Endothelial cell of hepatic sinusoid (primary cell): ENCODE measurements at regions not wholly inside any gene's neighbourhood (a gene's known extent, or its start where the extent isn't known, plus 50 kb on each side); places are given as distances from the start of the nearest gene placed in this dataset.

Source experiments
- in situ Hi-C: cut with HindIII; loops from 2 replicates; pipeline ENCODE4 v1.10.0; 2017; ENCODE audit warnings: low sequenced_read_pairs

DNA sequence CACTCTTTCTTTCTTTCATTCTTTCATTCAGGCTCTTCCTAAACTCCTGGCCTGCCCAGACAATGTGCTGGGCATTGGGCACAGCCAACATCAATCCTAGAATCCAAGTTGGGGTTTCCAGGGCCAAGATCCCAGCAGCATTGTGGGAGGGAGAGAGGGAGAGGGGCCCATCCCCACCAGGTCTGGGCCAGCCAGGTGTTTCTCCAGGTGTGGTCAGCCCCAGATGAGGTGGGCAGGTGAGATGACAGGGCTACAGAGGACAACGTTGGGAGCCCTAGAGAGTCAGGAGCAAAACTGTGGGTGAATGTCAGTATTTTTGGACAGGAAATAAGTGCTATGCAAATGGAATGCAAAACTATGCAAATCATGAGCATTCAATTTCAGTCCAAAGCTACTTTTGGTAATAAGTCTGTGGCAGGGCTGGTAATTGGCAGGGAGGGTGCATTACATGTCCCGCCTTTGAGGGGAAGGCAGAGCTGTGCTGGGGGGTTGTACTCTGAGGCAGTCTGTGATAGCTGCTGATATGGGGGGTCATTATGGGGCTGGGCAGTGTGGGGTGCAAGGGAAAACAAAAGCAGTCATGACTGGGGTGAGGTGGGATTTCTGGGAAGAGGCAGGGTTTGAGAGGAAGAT lies 139.9 kb upstream of the IGSF21 start:
- in situ Hi-C loops = no loop called here

DNA sequence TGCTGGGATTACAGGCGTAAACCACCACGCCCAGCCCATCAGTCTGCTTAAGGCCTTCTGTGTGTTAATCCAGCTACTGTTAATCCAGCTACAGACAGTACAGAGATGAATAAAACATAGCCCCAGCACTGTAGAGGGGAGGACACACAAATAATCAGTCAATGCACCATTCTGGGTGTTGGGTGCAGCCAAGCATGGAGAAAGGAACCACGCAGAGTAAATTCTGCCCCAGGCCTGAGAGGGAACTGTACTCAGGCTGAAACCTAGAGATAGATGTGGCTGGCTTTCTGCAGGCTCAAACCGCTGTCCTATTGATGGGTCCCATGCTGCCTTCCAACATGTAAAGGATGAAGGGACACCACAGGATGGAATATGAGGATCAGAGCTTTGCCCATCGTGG lies 136.8 kb upstream of the IGSF21 start:
- in situ Hi-C loops = no loop called here

DNA sequence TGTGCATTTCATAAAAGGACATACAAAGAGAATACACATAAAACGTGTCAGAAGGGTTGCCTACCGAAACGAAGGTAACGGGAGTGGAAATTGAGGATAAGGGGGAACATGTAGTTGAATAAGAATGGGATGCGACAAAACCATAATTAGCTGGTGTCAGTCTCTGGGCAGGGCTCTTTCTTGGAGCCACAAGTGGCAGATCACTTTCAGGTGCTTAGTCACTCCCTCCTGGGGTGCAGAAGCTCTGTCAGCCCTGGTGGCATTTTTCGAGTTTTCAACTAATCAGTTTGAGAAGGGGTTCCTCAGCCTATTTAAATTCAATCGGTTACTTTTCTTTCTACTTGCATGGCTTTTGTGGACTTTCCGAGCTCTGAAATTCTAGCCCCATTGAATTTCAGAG lies 133.9 kb upstream of the IGSF21 start:
- in situ Hi-C loops = no loop called here

DNA sequence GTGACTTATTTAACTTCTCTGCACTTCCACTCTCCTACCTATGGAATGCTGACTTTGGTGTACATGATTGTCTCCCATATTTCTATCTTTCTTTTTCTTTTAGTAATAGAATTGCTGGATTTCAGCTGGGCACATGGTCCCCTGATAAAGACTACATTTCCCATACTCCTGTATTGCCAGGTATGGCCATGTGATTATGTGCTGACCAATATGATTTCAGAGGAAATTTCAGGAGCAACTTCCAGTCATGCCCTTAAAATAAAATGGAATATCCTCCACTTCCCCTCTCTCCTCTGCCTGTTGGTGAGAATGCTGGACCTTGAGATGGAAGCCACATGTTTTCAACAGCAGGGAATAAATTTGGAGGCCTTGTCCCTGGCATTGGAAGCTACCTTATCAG lies 130.7 kb upstream of the IGSF21 start:
- in situ Hi-C loops = no loop called here

DNA sequence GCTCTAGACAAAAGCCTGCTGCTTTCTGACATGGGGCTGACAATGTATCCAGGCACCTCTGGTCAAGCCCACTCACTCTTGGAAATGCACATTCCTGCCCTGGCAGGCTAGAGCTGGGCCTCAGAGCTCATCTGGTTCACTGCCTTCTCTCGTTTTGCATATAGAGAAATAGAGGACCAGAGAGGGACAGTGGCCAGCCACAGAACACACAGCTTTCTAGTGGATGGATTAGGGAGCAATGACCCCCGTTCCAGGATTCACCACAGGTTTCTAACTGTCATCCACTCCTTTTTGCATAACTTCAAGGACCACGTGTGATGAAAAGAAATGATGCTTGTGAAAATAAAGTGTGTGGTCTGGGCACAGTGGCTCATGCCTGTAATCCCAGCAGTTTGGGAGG lies 129.6 kb upstream of the IGSF21 start:
- in situ Hi-C loops = no loop called here

DNA sequence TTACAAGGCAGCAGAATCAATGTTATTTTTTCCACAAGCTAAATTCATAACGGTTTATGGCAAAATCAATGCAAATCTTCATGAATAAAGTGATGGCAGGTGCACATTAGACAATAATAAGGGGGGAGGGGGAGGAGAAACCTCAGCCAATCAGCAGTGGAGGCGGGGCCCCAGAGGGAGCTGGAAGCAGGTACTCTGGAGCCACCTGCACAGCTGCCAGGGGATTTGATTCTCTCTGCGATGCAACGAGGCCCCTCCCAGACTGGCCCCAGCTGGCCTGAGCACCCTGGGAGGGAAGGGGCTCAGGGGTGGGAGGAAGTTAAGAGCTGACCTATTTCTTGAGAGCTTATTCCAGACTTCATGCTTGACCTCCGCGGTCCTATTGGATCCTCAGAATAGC lies 127.8 kb upstream of the IGSF21 start:
- in situ Hi-C loops = no loop called here

DNA sequence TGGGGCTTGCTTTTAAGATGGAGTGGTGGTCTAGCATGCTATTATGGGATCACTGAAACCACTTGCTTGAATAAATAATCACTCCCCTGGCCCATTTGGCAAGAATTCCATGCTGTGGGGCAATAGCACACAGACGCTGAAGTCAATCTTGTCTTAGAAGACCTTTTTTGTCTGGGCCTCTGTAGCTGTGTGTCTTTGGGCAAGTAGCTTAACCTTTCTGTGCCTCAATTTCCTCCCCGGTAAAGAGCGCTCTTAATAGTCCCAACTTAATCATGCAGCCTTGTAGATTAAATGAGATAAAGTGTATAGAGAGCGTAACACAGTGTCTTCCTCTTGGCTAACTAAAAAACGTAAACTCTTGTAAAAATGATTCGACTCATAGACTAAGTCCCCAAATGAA lies 125.4 kb upstream of the IGSF21 start:
- in situ Hi-C loops = no loop called here

DNA sequence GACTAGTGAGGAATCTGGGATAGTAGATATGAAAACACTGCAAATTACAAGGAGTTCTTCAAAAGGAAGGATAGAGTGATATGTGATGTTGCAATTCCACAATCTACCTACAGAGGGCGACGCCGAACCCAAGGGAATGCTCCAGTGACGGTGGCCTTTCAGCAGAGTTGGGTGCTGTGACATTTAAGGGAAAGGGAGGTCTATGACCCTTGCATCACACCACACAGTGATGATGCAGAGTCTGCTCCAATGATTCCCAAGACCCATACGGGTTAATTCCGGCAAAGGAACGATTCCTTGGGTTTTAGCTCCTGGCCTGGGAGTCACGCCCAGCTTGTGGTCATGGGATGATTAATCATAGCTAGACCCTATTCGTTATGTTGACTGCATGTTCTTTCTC lies 123.0 kb upstream of the IGSF21 start:
- in situ Hi-C loops = no loop called here

DNA sequence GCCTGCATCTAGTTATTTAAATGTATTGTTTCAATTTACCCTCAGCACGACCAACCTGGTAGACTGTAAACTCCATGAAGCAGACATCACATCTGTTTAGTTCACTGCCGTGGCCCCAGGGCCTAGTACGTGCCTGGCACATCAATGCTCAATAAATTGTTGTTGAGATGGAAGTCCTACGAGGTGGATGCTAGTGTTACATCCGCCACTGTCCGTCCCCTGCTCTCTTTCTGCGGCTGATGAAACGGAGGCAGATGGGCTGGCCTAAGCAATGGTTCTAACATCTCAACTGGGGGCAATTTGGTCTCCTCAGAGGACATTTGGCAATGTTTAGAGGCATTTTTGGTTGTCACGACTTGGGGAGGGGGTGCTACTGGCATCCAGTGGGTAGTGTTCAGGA lies 121.4 kb upstream of the IGSF21 start:
- in situ Hi-C loops = no loop called here

DNA sequence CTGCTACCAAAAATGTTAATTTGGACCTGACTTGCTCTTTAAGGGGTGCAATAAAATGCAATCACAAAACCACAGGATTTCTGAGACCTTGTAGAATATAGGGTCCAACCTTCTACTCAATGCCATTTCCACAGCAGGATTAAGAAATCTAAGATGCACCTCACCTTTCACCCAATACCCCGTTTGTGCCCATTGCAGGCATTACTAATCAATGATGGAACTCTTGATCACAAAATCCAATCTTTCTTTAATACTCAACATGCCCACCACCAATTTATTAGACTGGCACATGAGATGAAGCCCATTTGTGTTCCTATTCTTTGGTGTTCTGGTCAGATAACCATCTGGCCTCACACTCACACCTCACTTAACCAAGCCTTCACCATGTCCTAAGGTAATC lies 117.2 kb upstream of the IGSF21 start:
- in situ Hi-C loops = no loop called here

DNA sequence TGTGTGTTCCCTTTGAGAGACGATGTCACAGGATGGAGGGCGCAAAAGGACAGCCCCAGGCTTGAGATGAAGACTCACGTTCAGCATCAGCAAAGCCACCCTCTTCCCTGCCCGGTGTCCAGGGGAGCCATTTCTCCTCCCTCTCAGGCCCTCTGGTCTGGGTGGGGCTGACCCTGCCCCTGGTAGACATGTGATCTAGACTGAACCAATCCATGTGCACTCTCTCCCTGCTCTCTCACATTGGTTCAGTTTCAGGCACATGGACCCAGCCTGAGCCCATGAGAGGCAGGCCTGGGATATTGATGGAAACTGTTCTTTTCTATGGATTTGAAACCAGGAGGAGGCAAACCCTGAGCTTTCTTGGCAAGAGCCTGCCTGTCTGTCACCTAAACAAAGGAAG lies 115.6 kb upstream of the IGSF21 start:
- in situ Hi-C loops = no loop called here

DNA sequence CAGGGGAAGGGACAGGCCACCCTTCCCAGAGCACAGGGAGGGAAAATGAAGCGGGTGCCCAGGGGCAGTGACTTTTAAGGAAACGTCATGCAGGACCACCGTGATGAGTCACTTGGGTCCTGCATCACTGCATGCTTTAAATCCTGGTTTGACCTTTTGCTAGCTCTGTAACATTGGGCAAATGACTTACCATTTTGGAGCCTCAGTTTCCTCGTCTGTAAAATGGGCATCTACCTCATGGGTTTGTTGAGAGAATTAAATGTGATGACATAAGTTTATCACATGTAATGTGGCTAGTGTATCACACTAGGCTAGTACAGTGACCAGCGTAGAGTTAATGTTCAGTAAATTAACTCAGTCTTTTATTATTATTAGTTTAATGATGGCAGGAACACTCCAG lies 114.8 kb upstream of the IGSF21 start:
- in situ Hi-C loops = no loop called here

DNA sequence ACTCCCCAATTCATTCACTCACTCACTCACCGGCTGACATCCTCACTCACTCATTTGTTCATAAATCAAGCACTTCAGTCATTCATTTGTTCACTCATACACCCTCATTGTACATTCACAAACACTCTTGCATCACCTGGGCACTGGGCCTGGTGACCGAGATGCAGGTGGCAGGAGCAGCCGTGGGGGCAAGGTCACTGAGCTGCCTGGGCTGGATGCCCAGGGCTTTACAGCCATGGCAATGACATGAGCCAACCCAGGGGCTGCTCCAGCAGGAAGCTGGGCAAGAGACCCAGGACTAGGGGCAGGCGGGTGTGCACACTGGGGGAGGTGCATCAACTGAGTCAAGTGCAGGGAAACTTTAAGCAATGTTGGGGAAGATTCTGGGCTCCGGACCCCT lies 113.6 kb upstream of the IGSF21 start:
- in situ Hi-C loops = no loop called here

DNA sequence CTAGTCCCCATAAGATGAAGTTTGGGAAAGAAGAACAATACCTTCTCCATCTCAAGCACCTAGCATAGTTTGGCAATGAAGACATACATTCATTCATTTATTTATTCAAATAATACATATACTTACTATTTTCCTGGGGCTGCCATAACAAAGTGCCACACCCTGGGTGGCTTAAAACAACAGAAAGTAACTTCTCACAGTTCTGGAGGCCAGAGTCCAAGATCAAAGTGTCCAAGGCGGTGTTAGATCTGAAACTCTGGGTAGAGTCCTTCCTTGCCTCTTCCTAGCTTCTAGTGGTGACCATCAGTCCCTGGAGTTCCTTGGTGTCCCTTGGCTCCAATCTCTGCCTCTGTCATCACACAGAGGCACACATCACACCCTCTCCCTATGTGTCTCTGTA lies 112.1 kb upstream of the IGSF21 start:
- in situ Hi-C loops = no loop called here

DNA sequence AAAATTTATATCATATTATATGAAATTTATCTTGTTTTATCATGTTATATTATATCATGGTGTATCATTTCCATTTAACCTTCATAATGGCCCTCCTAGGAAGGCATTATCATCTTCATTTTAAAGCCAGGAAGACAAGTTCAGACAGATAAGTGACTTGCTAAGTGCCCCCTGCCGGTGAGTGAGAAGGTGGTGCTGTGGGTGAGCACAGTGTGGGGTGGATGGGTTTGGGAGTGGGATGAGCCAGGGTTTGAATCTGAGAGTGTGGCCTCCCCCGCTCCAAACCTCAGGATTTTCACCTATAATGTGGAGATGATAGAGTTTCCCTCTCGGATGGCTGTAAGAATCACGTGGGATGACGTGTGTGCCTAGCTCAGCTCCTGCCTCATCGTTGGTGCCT lies 108.7 kb upstream of the IGSF21 start:
- in situ Hi-C loops = no loop called here

DNA sequence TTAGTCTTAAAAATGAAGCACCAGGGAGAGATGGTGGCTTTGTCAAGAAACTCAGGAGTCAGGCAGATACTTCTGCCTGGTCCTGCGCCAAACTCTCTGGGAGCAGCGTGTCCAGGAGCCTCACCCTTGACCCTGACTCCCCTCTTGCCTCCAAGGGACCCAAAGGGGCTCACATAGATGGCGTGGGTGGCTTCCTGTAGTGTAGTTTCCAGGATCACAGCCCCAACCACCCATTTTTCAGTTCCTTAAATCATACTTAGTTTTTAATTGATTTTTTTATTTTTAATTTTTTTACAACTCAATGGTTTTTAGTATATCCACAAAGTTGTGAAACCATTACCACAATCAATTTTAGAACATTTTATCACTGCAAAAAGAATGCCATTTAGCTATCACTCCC lies 107.7 kb upstream of the IGSF21 start:
- in situ Hi-C loops = loop anchor here (5.0 kb wide), 1 partner anchor 38 kb away; no protein-coding TSS in a partner anchor

DNA sequence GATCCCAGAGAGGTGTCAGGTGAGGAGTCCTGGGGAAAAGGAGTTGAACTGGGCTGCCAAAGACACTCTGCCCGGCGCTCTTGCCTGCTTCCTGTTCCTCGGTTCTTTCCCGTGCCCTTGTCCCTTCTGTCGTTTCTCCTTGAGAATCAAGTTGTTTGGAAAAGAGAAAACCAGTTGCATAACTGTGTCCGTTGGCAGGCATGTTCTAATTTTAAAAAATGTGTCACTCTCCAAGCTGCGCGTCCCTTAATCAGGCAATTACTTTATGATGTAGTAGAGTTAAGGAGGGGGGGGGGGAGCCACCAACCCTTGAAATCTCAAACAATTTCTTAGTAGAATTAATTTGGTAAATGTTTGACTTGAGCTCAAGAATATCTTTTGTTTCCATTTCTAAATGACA lies 105.9 kb upstream of the IGSF21 start:
- in situ Hi-C loops = loop anchor here (5.0 kb wide), 1 partner anchor 39 kb away; no protein-coding TSS in a partner anchor

DNA sequence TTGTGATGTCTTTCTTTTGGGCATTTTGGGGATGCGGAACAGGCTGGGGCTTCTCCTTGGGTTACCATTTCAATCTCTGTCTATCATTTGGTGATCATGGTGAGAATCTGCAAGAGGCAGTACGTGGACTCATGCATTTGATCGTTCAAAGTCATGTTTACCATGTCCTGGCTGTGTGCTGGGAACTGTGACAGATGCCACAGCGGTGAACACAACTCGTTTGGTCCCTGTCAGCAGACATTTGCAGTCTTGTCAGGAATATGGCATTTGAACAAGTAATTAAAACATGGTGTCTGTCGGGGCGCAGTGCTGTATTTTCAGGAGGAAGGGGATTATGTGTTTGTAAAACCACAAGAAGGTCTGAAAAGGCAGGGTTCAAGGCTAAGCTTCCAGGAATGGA lies 103.3 kb upstream of the IGSF21 start:
- in situ Hi-C loops = loop anchor here (5.0 kb wide), 1 partner anchor 42 kb away; no protein-coding TSS in a partner anchor

DNA sequence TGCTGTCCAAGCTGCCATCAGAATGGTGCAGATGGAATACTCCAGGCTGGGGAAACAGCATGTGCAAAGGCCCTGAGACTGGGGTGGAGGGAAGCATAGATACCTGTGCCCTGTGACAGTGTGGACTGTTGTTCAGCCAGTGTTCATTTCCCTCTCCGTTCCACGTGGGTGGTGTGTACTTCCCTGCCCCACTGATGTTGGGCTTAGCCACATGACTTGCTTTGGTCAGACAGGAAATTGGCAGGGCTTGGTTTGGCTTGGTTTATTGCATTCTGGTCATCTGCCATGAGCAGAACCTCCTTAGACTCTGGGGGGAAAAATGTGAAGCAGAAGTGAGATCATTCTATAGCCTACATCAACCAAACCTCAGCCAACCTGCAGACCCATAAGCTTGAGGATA lies 102.4 kb upstream of the IGSF21 start:
- in situ Hi-C loops = no loop called here

DNA sequence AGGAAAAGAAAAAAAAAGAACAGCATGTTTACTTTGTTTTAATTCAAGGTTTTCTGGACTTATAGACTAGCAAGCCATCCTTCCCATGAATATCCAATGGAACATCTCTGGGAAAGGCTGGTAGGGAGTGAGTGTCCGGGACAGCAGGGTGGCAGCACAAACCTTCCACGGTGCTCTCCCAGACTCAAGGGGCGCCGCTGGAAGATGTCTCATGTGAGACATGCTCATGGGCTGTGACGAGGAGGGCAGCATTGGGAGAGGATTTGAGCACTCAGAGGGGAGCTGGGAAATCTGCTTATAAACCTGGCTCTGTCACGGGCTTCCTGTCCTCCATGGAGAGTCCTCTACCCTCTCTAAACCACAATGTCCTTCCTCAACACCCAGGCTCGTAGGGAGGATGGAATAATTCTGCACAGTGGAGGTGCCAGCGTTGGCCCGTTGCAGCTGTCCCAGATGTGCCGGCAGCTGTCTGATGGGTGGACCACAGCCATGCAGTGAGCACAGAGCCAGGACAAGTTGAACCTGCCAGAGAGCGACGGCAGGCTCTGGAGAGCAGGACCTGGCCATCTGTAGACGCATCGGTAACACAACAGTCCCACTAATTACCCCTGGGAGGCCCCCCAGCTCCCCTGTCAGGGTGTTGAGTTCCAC lies 100.1 kb upstream of the IGSF21 start:
- in situ Hi-C loops = no loop called here

DNA sequence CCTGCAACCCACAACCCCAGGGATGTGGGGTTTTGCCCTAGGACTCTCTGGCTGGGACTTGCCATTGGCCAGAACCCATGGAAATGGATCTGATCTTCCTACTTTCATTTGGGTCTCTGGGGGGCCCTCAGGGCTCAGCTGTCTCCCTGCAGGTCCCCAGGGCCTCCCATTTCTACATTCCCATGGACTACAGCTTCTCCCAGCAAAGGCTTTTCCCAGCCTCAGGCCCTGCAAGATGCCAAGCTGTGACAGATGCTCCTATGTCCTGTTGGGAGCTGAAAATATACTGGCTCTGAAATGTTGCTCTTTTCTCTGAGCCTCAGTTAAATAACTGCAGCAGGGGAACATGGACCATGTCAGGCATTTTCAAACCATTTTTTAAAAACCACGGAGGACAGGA lies 99.5 kb upstream of the IGSF21 start:
- in situ Hi-C loops = no loop called here

DNA sequence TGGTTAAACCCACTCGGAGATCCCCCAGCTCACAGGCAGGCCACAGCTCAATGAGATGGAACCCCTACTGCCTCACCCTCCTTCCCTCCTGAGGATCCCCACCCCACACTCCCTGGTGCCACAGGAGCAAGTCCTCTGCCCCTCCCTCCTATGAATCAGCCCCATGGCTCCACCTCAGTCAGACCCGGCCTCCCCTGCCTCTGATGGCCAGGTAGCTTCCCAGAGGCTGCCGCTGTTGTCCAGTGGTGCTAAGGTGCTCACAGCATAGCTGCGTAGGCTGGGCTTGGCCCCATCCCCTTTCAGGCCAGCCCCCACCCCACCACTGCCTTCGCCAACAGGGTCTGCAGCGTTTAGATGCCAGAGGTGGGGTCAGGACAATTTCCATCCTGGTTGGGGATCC lies 98.5 kb upstream of the IGSF21 start:
- in situ Hi-C loops = no loop called here

DNA sequence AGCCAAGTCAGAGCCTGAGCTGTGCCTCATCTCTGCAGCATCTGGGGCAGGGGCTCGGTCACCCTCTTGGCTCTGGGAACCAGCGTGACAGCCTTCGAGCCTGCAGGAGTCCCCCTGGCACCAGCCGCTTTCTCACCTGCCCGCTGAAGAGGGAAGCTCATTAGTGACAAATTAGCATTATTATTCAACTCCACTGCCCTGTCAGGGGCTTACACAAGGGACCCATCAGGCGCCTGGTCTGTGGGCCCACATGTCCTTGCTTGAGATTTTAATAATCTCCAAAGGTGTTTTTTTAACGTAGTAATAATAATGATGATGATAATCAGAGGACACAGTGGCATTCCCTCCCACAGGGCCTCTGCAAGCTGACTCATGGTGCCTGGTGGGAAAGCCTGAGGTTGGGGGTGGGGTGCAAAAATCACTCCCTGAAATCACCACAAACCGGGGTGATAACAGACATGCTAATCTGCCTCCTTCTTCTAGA lies 98.1 kb upstream of the IGSF21 start:
- in situ Hi-C loops = no loop called here
